Osteoblast (primary cell): ENCODE measurements at regions not wholly inside any gene's neighbourhood (a gene's known extent, or its start where the extent isn't known, plus 50 kb on each side); places are given as distances from the start of the nearest gene placed in this dataset.

Source experiments
- DNase-seq: peaks from one replicate; pipeline ENCODE4 v3.0.0; 2011; ENCODE audit warnings: low spot score, mixed read lengths; ENCODE audit not compliant: insufficient read length; ENCODE audit errors: missing footprints
- H2AFZ ChIP-seq: 2 replicates; pipeline ENCODE4 v1.6.0; 2011; ENCODE audit warnings: mild to moderate bottlenecking, low read length
- H3K27ac ChIP-seq: 2 replicates; pipeline ENCODE4 v1.5.1; 2011; ENCODE audit warnings: mild to moderate bottlenecking, low read depth, low read length, moderate library complexity
- H3K27me3 ChIP-seq: 2 replicates; pipeline ENCODE4 v1.6.0; 2012; ENCODE audit warnings: mild to moderate bottlenecking, control low read depth, inconsistent platforms, low read length, moderate library complexity; ENCODE audit not compliant: insufficient read depth
- H3K36me3 ChIP-seq: 2 replicates; pipeline ENCODE4 v1.5.1; 2011; ENCODE audit warnings: mild to moderate bottlenecking, low read length, control low read depth, moderate library complexity; ENCODE audit not compliant: insufficient read depth
- H3K4me1 ChIP-seq: 2 replicates; pipeline ENCODE4 v1.5.1; 2011; ENCODE audit warnings: mild to moderate bottlenecking, low read length, control low read depth, moderate library complexity; ENCODE audit not compliant: insufficient read depth
- H3K4me2 ChIP-seq: 2 replicates; pipeline ENCODE4 v1.6.0; 2011; ENCODE audit warnings: mild to moderate bottlenecking, low read length; ENCODE audit not compliant: insufficient read depth
- H3K4me3 ChIP-seq: fragments of 200-600 bp; sonication (generic); 3 replicates; pipeline ENCODE4 v1.5.1; 2012; ENCODE audit warnings: mild to moderate bottlenecking, low read length, inconsistent platforms; ENCODE audit not compliant: insufficient read depth
- H3K79me2 ChIP-seq: 2 replicates; pipeline ENCODE4 v1.6.0; 2012; ENCODE audit warnings: mild to moderate bottlenecking, low read length, control low read depth, inconsistent platforms; ENCODE audit not compliant: insufficient read depth
- H3K9me3 ChIP-seq: 2 replicates; pipeline ENCODE4 v1.5.1; 2011; ENCODE audit warnings: low read depth, low read length, control low read depth
- H4K20me1 ChIP-seq: 2 replicates; pipeline ENCODE4 v1.6.0; 2012; ENCODE audit warnings: mild to moderate bottlenecking, low read length, control low read depth; ENCODE audit not compliant: insufficient read depth
- TF ChIP-seq, protein P1 (sequence below): IDR thresholded peaks from 2 replicates; pipeline ENCODE4 v1.5.1; 2011; ENCODE audit warnings: mild to moderate bottlenecking, low read depth, low read length, moderate library complexity; ENCODE audit errors: extremely low read depth

DNA sequence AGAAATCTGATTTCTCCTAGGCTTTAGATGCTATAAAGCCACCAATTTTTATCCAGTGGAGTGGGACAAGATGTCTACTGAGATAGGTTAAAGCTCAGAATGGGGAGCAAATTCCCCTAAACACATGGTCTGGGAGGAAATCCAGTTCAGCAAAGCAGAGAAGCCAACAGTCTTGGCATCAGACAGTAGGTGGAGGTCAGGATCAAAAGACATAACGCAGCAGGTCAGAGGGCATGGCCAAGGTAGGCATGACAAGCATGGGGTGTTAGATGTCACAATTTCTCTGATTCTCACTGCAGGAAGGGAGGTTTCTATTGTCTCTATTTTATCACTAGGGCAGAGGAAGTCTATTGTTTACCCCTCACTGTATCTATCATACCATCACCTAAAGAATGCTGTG, 288.2 kb downstream of the ACTL7B start:
- DNase-seq, result no peak
- H3K4me2 ChIP-seq, result no peak overlapping the region
- H3K36me3 ChIP-seq, result no peaks in the 10 kb centered on the region

DNA sequence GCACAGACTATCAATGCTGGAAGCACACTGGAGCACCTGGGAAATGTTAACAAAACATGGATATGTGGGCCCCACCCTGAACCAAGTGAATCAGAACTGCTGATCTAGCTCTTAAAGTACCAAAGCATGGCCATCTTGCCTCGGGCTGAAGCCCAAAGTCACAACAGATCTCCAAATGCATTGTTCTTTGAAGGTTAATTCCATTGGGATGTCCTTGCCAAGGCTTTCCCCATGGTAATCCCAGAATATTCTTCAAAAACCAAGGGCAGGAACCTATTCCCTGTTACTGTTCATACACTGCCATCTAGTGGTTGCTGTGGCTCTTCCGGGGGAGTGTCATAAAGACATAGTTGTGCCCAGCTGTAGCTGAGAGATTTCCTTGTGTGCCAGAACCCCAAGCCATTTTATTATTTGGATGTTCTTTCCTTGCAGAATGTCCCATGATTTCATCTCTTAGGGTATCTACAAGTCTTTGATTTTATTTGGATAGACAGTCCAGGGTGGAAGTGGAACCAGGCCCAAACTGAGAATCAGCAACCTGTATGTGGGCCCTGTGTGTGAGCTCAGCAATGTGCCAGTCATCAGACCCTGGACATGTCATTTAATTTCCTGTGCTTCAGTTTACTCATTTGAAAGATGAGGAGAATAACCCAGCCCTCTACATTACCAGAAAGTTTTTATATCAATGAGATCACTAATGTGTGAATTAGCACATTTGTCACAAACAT, 290.0 kb downstream of the ACTL7B start:
- Histone ChIP-seq H3K9me3 (no peaks in the 10 kb centered on the region), H3K4me3 (no peak overlapping the region), H3K4me1 (peaks cover 4% of the 10 kb centered on the region), H3K27me3 (no peaks in the 10 kb centered on the region), H3K27ac (no peak overlapping the region), H3K4me2 (no peak overlapping the region), H2AFZ (no peak overlapping the region), H3K79me2 (no peaks in the 10 kb centered on the region), H3K36me3 (no peaks in the 10 kb centered on the region), H4K20me1 (no peaks in the 10 kb centered on the region)
- TF ChIP-seq, protein P1, sequence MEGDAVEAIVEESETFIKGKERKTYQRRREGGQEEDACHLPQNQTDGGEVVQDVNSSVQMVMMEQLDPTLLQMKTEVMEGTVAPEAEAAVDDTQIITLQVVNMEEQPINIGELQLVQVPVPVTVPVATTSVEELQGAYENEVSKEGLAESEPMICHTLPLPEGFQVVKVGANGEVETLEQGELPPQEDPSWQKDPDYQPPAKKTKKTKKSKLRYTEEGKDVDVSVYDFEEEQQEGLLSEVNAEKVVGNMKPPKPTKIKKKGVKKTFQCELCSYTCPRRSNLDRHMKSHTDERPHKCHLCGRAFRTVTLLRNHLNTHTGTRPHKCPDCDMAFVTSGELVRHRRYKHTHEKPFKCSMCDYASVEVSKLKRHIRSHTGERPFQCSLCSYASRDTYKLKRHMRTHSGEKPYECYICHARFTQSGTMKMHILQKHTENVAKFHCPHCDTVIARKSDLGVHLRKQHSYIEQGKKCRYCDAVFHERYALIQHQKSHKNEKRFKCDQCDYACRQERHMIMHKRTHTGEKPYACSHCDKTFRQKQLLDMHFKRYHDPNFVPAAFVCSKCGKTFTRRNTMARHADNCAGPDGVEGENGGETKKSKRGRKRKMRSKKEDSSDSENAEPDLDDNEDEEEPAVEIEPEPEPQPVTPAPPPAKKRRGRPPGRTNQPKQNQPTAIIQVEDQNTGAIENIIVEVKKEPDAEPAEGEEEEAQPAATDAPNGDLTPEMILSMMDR, result peak; percentile 90
- DNase-seq, result peak; percentile 90

More for the DNA sequence above, 288.2 kb downstream of the ACTL7B start:
- H3K9me3 ChIP-seq, result no peaks in the 10 kb centered on the region
- H3K79me2 ChIP-seq, result no peaks in the 10 kb centered on the region
- no peaks in the 10 kb centered on the region for H4K20me1 ChIP-seq
- TF ChIP-seq, protein P1, result no peak
- H3K27me3 ChIP-seq, result no peaks in the 10 kb centered on the region
- no peak overlapping the region for H3K4me3 ChIP-seq
- H3K4me1 ChIP-seq, result peaks cover 4% of the 10 kb centered on the region
- H3K27ac ChIP-seq, result no peak overlapping the region
- no peak overlapping the region for H2AFZ ChIP-seq

DNA sequence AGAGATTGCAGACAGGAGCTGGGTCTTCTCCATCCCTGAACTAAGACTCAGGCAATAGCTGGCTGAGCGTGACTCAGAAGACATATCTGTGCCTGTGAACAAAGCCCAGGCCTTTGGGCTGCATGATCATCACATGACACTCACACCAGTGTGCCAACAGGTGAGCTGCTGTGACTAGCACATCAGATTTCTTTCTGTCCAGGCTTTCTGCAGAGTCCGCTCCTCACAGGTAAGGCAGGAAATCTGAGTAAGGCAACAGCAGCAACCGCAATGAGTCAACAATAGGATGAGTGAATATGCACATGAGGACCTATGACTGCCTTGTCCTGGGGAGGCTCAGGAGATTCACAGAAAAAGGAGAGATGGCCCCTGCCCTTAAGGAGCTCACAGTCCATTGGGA, 293.6 kb downstream of the ACTL7B start:
- H3K4me1 ChIP-seq, result peaks cover 4% of the 10 kb centered on the region
- H3K9me3 ChIP-seq, result no peaks in the 10 kb centered on the region
- TF ChIP-seq, protein P1, result no peak
- no peaks in the 10 kb centered on the region for H3K79me2 ChIP-seq
- no peaks in the 10 kb centered on the region for H3K27me3 ChIP-seq
- H3K4me2 ChIP-seq, result no peak overlapping the region
- H3K27ac ChIP-seq, result no peak overlapping the region
- H3K36me3 ChIP-seq, result no peaks in the 10 kb centered on the region
- DNase-seq, result no peak
- H3K4me3 ChIP-seq, result no peak overlapping the region
- H4K20me1 ChIP-seq, result no peaks in the 10 kb centered on the region
- H2AFZ ChIP-seq, result no peak overlapping the region

DNA sequence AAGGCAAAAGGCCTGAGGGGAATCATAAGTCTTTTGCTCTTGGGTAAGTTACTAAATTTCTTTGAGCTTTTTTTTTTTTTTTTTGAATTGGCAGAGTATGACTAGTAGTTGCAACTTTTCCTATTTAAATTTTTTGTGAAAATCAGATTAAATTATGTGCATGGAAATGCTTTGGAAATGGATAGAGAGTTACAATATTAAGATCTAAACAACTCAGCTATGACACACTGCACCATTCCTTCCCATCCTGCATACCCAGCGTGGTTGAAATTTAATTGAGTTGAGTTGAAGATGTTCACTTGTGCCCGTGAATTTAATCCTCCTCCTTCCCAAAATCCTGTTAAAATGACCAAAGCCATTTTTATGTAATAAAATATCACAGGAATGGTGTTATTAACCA, 296.4 kb downstream of the ACTL7B start:
- no peak for DNase-seq
- Histone ChIP-seq H3K4me1 (no peaks in the 10 kb centered on the region), H2AFZ (no peak overlapping the region), H3K4me3 (no peak overlapping the region), H3K27ac (no peak overlapping the region), H3K9me3 (no peaks in the 10 kb centered on the region), H3K36me3 (no peaks in the 10 kb centered on the region), H3K79me2 (no peaks in the 10 kb centered on the region), H4K20me1 (no peaks in the 10 kb centered on the region), H3K4me2 (no peak overlapping the region), H3K27me3 (no peaks in the 10 kb centered on the region)
- TF ChIP-seq, protein P1, result no peak
